Stimulated activated naive CD4-positive, alpha-beta T cell treated with Interleukin-2 at 50 U/mL for 16 hours (primary cell): ENCODE measurements at regions not wholly inside any gene's neighbourhood (a gene's known extent, or its start where the extent isn't known, plus 50 kb on each side); places are given as distances from the start of the nearest gene placed in this dataset.

Experiments used
- DNase-seq: peaks from one replicate; lab custom pipeline; 2025; lab: John Stamatoyannopoulos, UW

DNA sequence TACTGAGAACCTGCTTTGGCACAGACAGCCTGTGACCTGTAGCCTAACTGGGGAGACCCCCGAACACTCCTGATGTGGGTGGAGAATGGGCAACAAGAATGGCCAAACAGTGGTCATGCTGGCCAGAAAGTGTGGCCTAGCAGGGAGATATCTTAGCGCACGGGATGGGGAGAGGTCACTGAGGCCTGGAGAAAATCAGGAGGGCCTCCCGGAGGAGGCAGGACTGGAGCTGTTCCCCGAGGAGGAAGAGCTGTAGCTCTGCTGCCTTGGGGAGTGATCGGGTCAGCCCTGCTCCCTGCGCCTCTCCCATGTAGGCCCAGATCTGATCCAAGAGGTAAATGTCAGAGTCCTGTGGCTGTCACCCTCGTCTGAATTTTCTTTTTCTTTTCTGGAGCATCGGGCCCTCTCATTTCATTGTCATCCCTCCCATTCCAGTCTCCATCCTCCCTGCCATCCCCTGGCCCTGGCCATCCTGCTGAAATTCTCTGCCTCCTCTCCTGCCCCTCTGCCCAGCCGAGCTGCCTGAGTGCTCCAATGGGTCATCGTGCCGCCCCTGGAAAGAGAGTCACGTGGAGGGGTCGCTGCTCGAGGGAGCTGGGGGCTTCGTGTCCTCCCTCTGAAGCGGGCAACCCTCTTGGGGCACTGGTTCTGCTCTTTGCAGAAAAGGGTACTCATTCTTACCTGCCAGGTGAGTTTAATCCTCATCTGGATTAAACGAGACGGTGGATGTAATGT lies 242.9 kb downstream of the HAUS1 start:
- DNase-seq: no peak

DNA sequence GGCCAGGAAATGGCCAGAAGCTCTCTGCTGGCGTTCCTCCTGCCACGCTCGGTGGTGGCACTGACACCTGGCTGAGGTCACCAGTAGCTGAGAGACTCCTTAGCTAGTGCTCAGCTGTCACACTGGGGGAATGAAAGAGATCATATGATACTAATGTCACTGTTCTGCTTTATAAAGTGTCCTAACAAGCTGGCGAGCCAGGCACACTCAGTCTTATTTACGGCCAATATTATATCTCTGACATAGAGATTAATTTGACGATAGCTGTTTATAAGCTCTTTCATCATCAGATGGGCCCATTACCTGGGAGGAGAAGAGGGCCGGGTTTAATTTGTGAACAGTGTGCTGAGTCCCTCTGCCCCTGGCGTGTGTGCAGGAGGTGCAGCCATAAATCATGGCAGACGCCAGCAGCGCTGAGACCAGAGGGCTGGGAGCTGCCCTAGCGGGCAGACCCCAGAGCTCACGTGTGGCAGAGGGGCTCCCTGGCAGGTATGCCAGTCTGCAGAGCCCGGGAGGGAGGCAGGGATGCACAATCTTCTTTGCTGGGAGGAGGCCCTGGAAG lies 246.5 kb downstream of the HAUS1 start:
- DNase-seq: no peak

DNA sequence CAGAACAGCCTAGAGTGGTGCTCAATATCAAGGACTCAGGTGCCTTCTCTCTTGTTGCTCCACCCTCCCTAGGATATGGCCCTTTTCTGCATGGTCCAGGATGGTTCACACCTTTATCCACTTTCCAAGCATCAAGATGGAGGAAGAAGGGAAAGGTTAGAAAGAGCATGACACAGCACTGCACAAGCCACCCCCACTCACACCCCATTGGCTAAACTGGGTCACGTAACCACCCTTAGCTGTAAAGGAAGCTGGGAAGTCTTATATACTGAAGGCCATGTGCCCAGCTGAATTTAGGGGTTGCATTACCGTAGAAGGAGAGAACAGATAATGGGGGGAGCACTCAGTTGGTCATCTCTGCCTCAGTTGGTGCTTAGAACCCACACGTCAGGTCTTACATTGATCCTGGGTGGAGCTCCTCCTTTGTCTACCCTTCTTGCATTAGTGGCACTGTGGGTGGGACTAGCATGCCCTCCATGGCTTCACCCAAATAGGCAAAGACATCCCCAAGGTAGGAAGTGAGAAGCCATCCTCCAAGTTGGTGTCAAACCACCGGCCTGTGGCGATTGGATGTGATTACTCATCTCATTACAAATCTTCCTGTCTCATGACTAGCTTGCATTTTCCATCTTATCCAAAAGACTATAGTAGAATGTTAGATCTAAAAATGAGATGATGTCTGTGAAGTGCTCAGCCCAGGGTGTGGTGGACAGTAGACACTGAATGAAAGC lies 248.5 kb downstream of the HAUS1 start:
- no peak for DNase-seq

DNA sequence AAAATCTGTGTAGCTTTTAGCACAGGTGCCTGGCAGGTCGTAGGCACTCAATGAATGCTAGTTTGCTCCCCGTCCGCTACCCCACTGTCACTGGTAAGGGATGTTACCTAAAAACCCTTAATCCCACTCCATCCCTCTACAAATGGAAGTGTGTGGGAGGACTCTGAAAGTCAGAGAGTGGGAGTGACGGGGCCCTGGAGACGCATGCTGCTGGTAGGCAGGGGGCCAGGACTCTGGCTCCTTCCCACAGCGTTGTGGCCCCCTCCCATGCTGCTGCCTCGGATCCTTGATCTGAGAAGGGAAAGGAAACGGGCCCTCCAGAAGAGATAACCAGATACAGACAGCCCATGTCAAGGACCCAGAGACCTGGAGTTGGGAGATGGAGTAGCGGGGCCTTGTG lies 249.3 kb downstream of the HAUS1 start:
- no peak for DNase-seq

DNA sequence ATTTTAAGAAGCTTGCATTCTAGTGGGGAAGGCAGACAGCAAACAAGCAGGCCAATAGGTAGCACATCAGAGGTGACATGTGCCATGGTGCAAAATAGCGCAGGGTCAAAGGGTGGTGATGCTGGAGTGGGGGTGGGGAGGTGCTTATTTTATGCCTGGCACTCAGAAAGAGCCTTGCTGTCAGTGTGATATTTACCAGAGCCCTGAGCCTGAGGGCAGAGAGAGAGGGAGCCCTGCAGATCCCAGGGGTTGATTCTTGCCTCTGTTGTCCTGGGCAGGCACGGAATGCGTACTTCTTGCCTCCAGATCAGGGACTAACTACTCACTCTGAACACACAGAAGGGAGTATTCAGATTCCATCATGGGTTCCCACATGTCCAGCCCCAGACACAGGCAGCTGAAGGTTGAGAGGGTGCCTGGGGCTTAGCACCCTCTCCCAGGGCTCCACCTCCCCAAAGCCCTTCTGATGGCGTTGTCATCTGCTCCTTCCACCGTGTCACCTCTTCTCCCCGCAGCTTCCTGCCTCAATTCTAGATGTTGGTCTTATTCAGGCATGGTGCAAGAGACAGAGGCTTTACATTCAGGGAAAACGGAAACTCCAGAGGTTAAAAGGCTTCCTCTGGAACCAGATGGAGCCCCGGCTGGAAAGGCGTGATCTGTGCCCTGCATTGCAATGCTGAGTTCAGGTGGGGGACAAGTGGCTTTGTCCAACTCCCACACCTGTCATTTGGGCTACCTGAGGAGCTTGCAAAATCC lies 252.3 kb downstream of the HAUS1 start:
- no peak for DNase-seq

DNA sequence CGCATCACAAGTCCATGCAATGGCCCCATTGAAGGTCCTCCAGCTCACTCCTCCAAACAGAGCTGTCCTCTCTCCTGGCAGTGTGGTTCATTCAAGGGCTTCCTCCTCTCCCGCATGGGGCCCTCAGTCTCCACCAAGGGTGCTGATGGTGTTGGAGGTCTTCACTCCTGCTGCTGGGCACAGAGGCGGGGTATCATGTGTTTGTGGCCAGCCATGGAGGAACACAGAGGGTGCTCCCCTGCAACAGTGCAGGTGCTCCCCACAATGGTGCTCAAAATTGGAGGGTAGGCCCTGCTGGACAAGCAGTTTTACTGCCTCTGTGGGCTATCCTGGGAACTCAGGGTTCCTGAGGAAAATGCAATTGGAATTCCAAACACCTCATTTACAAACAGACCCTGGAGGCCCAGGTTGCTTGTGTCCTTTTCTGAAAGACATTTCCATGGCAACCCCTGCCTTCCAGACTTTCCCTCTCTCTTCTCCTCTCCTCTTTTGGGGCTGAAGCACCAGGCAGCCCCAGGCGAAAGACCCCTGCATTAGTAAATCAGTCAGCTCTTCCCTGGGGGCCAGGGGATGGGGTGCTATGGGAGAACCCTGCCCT lies 256.0 kb downstream of the HAUS1 start:
- no peak for DNase-seq

DNA sequence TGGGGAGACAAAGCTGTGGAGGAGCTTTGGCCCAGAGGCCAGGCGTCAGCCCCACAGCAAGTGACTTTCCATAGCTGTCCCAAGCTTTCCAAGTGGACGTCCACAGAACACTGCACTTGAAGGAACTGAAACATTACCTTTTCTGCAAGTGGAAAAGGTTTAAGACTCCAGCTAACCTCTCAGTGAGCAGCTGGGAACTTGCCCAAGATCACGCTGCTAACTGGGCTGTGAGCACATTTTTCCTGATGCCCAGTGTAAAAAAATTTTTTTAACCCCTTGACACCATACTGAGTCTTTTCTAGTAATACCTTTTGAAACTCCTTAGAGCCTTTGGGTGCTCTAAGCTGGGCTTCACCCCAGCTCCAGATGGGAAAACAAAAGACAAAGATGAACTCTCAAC lies 256.7 kb downstream of the HAUS1 start:
- DNase-seq: no peak

DNA sequence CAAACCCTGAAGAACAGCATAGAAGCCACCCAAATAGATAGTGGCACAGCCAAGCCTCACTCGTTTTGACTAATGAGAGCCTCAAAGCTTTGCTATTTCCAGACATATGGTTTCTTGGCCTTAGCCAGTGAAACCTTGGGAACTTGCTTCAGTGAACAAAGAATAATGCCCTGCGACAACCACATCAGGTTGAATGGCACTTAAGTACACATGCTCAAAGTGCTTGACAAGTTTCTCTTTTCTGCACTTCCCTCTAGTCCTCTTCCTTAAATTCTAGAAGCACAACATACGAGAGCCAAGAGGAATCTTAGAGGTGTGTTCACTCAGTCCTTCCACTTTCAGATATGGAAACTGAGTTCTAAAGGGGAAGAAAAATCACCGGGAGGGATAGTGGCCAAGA lies 258.3 kb downstream of the HAUS1 start:
- no peak for DNase-seq

DNA sequence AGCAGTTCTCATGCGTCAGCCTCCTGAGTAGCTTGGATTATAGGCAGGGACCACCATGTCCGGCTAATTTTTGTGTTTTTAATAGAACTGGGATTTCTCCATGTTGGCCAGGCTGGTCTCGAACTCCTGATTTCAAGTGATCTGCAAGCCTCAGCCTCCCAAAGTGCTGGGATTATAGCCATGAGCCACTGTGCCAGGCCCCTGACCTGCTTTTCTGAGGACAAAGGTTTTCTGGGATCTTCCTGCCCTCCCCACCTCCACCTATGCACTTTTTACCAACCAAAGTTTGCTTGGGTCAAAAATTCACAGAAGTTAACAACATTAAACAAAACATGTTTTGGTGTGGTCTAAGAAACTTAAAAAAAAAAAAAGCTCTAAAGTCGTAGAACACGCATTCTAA lies 259.9 kb downstream of the HAUS1 start:
- no peak for DNase-seq

DNA sequence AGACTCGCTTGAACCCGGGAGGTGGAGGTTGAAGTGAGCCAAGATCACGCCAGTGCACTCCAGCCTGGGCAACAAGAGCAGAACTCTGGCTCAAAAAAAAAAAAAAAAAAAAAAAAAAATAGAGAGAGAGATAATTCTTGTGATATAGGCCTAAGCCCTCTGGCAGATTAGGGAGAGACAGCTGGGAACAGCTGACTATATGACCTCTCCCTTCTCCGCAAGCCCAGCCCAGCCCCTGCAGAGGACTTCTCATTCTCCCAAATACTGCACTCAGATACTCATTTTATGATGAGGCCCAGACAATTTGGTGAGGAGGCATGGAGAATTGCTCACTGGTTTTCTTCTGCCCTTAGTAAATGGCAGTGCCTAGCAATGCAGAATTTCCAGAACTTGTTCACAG lies 262.0 kb downstream of the HAUS1 start:
- DNase-seq: no peak

DNA sequence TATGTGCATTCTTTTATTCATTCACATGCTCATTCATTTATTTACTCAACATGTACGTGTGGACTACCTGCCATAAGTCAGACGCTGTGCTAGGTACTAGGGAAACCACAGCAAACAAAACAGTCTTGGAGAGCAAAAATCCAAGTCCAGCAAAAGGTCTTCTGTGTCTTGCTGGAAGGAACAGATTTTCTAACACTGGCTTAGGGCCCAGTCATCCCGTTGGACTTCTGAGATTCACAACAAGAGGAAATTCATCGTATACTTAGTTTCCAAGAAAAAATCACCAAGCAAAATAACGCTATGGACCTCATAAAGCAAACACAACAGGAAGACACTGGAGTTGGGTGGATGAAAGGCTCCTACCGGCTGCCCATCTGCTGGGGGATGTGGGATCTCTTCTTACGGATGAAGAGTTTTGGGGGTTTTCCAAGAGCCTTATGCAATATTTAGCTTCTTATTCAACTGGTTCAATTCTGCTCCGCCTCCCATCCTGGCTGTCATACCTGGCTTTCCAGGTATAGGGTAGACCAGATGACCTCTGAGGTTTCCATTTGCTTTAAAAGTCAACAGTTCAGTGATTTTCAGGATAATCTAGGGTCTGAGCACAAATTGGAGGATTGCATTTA lies 262.7 kb downstream of the HAUS1 start:
- no peak for DNase-seq

DNA sequence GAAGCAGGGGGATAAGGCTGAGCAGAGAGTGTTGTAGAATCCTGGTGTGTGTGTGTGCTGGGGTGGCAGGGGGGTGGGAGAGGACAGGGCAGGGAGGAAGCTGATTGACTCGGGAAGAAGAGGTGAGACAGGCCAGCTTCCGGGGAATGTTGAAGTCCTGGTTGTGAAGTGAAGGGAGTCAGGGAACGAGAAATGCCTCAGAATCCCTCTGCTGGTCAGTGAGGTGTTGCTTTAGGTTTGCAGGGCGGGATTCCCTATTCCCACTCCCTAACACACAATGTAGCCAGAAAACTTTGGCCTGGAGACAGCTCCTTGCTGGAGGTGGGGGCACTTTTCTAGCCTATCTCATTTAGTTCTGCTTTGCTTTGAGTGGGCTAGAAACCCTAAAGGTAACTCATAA lies 265.1 kb downstream of the HAUS1 start:
- no peak for DNase-seq

DNA sequence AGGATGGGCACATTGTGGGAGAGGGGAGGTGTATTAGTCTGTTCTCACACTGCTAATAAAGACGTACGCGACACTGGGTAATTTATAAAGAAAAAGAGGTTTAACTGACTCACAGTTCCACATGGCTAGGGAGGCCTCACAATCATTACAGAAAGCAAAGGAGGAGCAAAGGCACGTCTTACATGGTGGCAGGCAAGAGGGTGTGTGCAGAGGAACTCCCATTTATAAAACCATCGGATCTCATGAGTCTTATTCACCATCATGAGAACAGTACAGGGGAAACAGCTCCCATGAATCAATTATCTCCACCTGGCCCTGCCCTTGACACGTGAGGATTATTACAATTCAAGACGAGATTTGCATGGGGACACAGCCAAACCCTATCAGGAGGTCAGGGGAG lies 266.7 kb downstream of the HAUS1 start:
- no peak for DNase-seq

DNA sequence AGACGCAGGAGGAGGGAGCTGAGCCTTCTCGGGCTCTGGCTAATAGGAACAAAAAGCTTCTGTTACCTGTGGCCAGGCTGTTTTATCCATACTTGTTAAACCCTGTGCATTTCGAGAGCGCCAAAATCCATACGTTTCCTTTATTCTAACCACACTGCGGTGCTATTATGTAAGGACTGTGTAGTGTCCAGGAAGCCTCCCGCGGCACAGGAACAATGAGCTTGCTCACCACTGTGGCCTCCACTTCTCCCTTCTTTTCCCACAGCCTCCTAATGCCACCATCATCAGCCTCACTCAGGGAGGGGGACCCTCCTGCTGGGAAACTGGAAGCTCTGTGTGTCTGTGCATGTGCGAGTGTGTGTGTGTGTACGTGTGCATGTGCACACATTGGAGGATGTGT lies 268.5 kb downstream of the HAUS1 start:
- no peak for DNase-seq

DNA sequence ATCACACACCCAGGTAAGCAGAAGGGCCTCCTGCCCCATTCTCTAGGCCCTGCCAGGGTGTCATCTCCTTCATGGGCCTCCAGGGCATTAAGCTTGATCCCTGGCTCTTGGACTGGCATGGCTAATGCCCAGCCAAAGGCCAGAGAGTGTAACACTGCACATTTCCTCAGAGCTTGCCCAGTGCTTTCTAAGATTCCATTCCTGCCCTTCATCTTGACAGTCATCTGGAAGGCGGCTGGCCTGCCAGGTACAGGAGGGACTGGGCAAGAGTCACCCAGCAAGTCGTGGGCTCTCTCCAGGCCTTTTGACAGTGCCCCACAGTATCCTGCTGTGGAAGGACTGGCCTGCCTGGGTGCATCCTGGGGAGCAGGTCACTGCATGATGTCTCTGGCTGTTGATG lies 268.9 kb downstream of the HAUS1 start:
- DNase-seq: no peak

DNA sequence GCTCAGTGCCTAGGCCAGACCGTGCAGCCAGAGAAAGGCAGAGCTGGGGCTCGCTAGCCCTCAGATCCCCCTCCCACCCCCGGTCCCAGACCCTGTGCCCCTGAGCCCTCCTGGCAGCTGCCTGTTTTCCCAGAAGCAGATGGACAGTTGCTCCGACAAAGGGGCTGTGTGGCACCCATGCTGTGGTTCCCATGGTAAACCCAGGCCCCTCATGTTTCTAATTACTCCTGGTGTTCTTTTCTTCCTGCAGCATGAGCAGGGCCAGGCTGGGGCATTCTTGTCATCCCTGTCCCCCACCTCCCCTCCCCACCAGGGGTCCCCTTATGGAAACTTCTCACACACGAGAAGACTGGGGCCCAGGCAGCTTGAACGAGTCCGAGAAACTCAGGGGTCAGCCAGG lies 269.6 kb downstream of the HAUS1 start:
- DNase-seq: no peak

DNA sequence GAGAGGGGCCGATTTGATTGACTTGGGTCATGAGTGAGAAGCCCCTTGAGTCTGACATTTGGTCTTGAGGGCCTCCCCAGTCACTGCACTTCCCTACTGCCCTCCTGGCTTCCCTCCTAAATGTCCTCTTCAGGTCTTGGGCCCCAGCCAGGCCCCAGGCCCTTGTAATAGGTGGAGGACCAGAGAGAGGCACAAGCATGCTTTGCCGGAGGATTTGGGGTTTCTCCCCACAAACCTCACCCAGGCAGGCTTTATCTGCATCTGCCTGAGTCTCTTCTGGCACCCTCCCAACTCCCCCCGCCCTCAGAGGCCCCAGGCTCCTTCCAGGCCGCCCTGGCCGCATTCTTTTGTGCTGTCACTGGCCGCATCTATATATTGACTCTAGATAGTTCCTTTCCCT lies 270.7 kb downstream of the HAUS1 start:
- no peak for DNase-seq

DNA sequence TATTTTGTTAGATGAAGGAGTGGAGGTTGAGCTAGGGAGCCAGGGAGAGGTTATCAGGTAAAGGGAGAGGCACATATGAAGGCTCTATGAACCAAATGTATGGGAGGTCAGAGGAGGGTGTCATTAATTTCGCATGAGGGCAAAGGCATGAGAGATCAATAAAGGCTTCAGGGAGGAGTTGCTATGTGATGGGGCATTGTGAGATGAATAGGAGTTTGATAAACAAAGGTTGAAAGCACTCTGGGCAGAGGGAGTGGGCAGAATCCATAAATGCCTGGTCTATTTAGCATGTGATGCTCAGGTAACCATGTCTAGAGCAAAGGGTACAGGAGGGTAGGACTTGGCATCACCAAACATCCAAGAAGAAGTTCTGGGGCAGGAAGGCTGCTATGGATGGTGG lies 273.4 kb downstream of the HAUS1 start:
- no peak for DNase-seq

DNA sequence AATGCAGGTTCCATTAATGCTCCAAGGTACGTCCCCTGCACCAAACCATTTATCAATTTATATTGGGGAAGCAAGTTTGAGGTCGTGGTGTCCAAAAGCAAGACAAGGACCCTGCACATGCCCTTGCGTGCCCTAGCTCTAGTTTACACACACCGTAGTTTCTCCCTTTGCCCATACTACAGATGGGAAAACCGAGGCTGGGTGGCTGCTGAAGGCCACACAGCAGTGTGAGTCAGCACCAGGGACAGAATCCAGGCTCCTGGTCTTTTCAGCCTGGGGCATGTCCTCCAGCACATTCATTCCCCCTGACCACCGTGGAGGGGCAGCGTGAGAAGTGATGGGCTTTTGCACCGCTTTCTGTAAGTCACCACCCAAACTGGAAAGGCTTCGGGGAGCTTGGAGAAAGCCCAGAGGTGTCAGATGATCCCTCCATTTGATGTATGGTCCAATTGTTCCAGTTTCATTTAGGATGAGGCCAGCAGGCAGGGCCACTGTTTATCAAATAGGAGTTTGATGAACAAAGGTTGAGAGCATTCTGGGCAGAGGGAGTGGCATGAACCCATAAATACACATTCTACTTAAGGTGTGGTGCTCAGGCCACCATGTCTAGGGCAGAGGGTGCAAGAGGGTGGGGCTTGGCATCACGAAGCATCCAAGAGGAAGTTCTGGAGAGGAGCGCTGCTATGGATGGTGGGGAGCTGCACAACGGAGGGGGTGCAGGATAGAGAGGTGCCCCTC lies 274.1 kb downstream of the HAUS1 start:
- no peak for DNase-seq

DNA sequence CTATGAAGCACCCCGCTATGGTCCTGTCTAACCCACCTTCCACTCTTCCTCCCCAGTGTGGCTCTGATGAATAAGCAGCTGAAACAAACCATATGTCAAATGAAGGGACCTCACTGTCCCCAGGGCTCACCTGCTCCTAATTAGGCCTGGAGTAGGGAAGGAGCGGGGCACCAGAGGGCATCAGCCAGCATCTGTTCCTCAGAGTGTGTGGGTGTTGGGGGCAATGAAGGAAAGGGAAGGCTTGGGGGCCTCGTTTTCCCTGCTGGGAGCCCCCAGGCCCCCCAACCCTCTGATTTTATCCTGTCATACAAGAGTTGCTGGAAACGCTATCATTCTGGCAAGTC lies 274.7 kb downstream of the HAUS1 start:
- no peak for DNase-seq

DNA sequence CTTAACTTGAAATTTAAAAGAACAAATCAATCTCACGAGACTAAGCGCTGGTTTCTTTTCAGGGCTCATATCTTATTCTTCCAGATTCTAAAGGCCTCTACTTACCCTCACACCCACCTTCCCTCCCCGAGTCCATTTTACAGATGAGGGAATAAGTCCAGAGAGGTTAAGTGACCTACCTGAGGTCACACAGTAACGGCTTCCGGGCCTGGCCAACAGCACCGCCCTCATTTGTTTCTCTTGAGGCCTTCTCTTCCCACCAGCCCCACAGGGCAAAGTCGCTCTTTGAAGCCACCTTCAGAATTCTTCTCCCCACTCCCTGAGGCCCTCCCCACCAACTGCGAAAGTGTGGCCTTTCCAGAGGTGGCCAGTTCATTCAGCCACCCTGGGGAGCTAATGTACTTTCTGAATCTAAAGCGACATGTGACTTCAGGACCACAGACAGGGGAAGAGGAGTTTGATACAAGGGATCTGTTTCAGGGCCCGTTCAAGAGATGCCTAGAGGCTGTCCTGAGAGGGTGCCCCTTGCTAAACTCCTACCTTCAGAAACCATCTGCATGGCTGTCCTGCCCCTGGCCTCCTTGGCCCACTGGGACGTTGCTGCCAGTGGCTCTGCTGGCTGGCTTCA lies 275.3 kb downstream of the HAUS1 start:
- no peak for DNase-seq
